H1 (cell line): ENCODE measurements at regions not wholly inside any gene's neighbourhood (a gene's known extent, or its start where the extent isn't known, plus 50 kb on each side); places are given as distances from the start of the nearest gene placed in this dataset.

Experiments
- ASH2L ChIP-seq: fragments of 200-600, 300-600 bp; sonication (generic); IDR thresholded peaks from one replicate; pipeline ENCODE4 v1.7.1; 2017; ENCODE audit warnings: low read length
- ATF3 ChIP-seq: IDR thresholded peaks from 2 replicates; pipeline ENCODE4 v1.6.1; 2011; ENCODE audit warnings: low read depth, mild to moderate bottlenecking, low read length; ENCODE audit not compliant: insufficient read depth
- BACH1 ChIP-seq: IDR thresholded peaks from 2 replicates; pipeline ENCODE4 v1.6.1; 2012; ENCODE audit warnings: low read length, improper control_type of control experiment
- FOSL1 ChIP-seq: IDR thresholded peaks from 2 replicates; pipeline ENCODE4 v1.6.1; 2011; ENCODE audit warnings: mild to moderate bottlenecking, low read depth, low read length, moderate library complexity; ENCODE audit not compliant: insufficient read depth
- KDM1A ChIP-seq: fragments of 200-600, 300-600 bp; sonication (generic); IDR thresholded peaks from 2 replicates; pipeline ENCODE4 v1.7.1; 2016; ENCODE audit warnings: mild to moderate bottlenecking, low read length, borderline replicate concordance
- MAX ChIP-seq: IDR thresholded peaks from 2 replicates; pipeline ENCODE4 v1.6.1; 2012; ENCODE audit warnings: inconsistent platforms
- NRF1 ChIP-seq: IDR thresholded peaks from 2 replicates; pipeline ENCODE4 v1.6.1; 2011; ENCODE audit warnings: mild to moderate bottlenecking, low read depth, low read length, improper control_type of control experiment
- POLR2A ChIP-seq, 2 experiments: IDR thresholded peaks; 1 replicate in 1 of 2; 2 replicates in 1 of 2; pipeline ENCODE4 v1.6.1; 2011; ENCODE audit warnings: low read depth in 2 of 2, low read length in 2 of 2, mild to moderate bottlenecking in 2 of 2; ENCODE audit errors: control extremely low read depth in 1 of 2
- RAD21 ChIP-seq, 2 experiments: IDR thresholded peaks in 1 of 2; conservative IDR thresholded peaks in 1 of 2; 2 replicates each; pipeline ENCODE4 v1.6.1; 2011; ENCODE audit warnings: low read depth in 2 of 2, low read length in 2 of 2, improper control_type of control experiment in 1 of 2, inconsistent platforms in 1 of 2, mild to moderate bottlenecking in 1 of 2, moderate library complexity in 1 of 2
- RNF2 ChIP-seq: fragments of 200-900, 300-1000 bp; sonication (generic); IDR thresholded peaks from 2 replicates; pipeline ENCODE4 v1.7.1; 2016; ENCODE audit warnings: borderline replicate concordance, low read depth, mild to moderate bottlenecking, antibody characterized with exemption, low read length; ENCODE audit not compliant: poor library complexity, severe bottlenecking; ENCODE audit errors: missing control alignments
- SAP30 ChIP-seq: fragments of 300-600 bp; sonication (generic); IDR thresholded peaks from 2 replicates; pipeline ENCODE4 v1.7.1; 2012; ENCODE audit warnings: low read length, moderate library complexity, mild to moderate bottlenecking, inconsistent platforms; ENCODE audit not compliant: insufficient read depth, insufficient replicate concordance
- SIRT6 ChIP-seq: IDR thresholded peaks from one replicate; pipeline ENCODE4 v1.7.1; 2012; ENCODE audit warnings: low read length, inconsistent platforms
- SP4 ChIP-seq: IDR thresholded peaks from 2 replicates; pipeline ENCODE4 v1.6.1; 2012; ENCODE audit warnings: low read length, inconsistent platforms
- USF2 ChIP-seq: IDR thresholded peaks from 2 replicates; pipeline ENCODE4 v1.6.1; 2011; ENCODE audit warnings: low read length, improper control_type of control experiment
- YY1 ChIP-seq: IDR thresholded peaks from 2 replicates; pipeline ENCODE4 v1.6.1; 2011; ENCODE audit warnings: low read depth, mild to moderate bottlenecking, low read length

GRCh38 chr14:94685166-94685581 is 73.0 kb downstream of the SERPINA3 start (continued):
- TF ChIP-seq ATF3: no peak
- no peak for TF ChIP-seq SIRT6
- no peak for TF ChIP-seq RNF2
- TF ChIP-seq YY1: no peak
- 0 out of 2 replicates have a peak, but pooled peaks have one; percentile 15 for TF ChIP-seq MAX
- TF ChIP-seq KDM1A: no peak
- TF ChIP-seq NRF1: no peak
- no peak for TF ChIP-seq SAP30
- no peak for TF ChIP-seq POLR2A (IDR thresholded peaks at IDR 0.05; ENCODE audit: control extremely low read depth in 1 of 2, low read depth in 2 of 2, low read length in 2 of 2)
- TF ChIP-seq FOSL1: no peak
- TF ChIP-seq ASH2L: no peak
- no peak for TF ChIP-seq SP4
- TF ChIP-seq RAD21 (IDR thresholded peaks at IDR 0.05 in 1 of 2, conservative IDR thresholded peaks at IDR 0.05 in 1 of 2; ENCODE audit: low read depth in 2 of 2, low read length in 2 of 2): peak; percentile 45 to 51
- no peak for TF ChIP-seq BACH1
- TF ChIP-seq USF2: no peak
